Lung microvascular endothelial cell (primary cell): ENCODE measurements at regions not wholly inside any gene's neighbourhood (a gene's known extent, or its start where the extent isn't known, plus 50 kb on each side); places are given as distances from the start of the nearest gene placed in this dataset.

Experiments
- DNase-seq, 2 donors: peaks; one replicate each; pipeline versions ENCODE4 v3.0.0 to v3.0.0-alpha.2; 2010; ENCODE audit warnings: low read depth in 2 of 2

- DNase-seq: no peak
Measured at GRCh38 chr7:52980129-52980528, 55.3 kb upstream of the POM121L12 start.

DNA sequence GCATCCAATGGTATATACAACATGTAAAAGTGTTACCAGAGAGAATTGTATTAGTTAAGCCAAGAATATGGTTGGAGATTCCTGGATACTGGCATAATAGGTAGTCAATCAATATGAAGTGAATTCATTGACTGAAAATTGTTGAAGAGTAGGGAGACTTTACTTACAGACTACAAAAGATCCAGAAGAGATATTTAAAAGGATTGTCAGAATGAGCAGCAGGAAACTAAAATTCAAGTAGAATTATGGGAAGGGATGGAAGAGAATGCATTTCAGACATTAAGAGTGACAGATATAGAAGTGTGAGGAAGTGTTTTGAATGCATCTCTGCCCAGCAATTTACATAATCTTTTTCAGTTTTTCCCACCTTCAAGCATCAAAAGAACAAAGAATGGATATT, 62.3 kb upstream of the POM121L12 start:
- DNase-seq: no peak

GRCh38 chr7:52962402-52963076, 72.9 kb upstream of the POM121L12 start:
- DNase-seq: no peak

DNA sequence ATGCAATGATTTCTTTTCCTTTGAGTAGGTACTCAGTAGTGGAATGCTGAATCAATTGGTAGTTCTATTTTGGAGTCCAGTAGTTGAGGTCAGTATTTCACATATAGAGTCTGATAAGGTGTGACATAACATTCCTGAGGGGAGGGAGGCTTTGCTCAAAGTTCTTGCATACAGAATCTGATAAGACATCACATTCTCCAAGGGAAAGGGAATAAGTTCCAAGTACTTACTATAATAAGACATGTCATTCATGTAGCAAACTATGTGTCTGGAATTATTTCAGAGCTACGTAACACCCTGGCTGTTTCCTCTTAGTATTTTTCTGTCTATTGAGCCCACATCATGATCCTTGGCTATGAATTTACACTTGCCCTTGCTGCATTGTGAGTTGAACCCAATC, 74.3 kb upstream of the POM121L12 start:
- DNase-seq: no peak

DNA sequence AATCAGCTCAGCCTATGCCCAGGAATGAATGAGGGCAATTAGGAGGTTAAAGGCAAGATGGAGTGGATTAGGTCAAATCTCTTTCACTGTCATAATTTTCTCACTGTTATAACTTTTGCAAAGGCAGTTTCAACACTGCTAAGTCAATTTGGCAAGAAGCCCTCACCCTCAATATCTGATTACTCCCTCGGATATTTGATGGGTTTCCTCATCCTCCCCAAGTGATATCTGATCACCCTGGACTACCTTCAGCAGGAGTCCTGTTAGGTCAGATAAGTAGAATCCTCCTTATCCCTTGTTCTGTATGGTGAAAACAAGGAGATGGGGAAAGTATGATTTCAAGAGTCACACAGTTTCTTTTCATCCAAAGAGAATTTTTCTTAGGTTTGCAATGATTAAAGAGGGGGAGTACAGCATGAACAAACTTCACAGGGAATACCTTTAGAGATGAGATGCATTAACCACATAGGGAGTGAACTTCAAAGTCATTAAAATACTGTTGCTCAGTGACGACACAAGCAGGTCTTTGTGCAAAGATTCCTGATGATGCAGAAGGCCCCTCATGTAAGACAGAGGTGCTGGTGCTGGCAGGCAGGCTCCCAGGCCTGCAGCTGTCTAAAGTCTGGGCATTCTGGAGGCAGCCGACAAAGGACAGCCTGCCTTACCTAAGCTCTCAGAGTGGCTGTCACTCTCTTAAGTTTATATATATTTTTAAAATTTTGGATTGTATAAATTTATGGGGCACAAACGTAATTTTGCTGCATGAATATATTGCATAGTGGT, 75.4 kb upstream of the POM121L12 start:
- no peak for DNase-seq

GRCh38 chr7:52959336-52959735, 76.1 kb upstream of the POM121L12 start:
- no peak for DNase-seq

GRCh38 chr7:52958621-52959140, 76.8 kb upstream of the POM121L12 start:
- DNase-seq: no peak

DNA sequence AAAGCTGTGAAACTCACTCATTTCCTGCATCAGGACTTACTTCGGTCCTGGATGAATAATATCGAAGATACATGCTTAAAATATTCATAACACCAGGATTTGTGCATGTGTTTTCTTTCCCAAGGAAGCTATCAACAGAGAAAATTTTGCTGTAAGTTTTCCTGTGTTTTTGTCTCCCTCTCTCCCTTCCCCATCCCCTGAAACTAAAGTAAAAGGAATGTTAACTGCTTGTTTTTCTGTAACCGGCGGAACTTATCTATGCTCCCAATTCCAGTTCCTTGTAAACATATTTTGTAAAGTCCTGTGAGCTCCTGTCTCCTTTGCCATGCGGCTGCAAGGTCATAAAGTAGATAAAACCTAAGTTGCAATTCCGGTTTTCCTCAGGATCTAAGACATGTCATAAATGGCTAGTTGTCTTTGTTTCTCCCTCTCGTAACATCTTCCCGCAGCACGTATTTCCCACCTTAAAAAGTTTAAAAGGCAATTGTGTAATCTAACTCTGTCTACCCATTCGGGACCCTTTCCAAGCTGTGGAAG, 79.0 kb upstream of the POM121L12 start:
- no peak for DNase-seq

- no peak for DNase-seq
Measured at GRCh38 chr7:52955522-52955921, 79.9 kb upstream of the POM121L12 start.

- DNase-seq: no peak
Measured at GRCh38 chr7:52944921-52945320, 90.5 kb upstream of the POM121L12 start.

GRCh38 chr7:52940481-52940880, 95.0 kb upstream of the POM121L12 start:
- DNase-seq: no peak

- DNase-seq: no peak
Measured at GRCh38 chr7:52938455-52939133, 96.8 kb upstream of the POM121L12 start.

GRCh38 chr7:52936750-52937149, 98.7 kb upstream of the POM121L12 start:
- no peak for DNase-seq

DNA sequence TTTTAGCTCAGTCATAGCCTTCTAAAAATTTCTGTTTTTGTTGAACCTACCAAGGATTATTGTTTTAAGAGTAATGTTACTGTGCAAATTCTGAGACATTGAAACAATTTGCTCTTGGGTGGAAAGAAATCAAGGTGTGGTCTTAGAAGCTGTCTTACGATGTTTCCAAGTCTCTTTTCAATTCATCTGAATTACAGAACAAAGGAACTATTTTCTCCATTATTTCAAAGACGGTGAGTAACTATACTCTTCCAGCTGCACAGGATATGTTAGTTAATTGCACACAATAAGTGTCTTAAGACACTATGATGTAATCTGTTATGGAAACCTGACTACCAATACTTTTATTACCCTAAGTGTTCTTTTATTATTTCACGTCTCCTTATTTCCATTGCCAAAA, 106.8 kb upstream of the POM121L12 start:
- DNase-seq: no peak

DNA sequence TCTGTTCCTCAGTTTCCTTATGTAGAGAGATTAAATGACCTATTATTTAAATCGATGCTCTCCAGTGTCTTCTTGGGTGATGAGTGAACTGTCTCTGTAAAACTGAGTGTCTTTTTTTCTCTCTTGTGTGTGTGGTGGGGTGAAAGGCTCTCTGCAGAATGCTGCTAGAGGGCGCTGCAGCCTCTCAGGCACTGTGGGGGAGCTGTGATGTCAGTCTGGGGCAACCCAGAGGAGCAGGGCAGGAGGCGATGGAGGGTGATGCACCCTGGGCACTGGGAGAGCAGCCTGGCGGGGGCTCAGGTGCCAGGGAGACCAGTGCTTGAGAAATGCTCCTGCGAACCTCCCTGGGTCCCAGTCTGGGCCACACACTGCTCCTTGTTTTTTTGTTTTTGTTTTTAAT, 110.1 kb upstream of the POM121L12 start:
- DNase-seq: no peak

GRCh38 chr7:52920977-52921376, 114.5 kb upstream of the POM121L12 start:
- DNase-seq: no peak

DNA sequence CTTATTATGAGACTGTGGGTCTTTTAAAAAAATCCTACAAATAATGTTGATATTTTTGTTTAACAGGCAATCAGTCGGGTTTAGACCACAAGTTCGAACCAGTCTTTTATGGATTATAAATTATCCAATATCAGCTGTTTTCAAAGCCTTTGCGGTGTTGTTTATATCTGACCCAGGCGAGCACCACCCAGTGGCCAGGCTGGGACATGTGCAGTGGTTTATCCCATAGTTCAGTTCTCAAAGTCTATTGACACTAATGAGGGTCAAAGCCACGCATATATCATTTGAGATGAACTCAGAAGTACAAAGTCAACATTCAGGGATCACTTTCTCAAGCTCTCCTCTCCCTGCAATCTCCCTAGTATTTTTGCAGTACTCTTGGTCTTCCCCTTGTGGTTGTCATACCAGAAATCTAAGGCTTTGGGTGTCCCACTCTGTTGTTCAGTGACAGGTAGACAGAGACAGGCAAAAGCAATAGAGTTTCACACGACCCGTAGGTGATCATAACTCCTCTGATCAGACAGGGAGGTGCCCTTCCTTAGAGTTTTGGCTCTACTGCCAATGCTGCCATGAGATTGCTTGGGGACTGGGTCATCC, 117.4 kb upstream of the POM121L12 start:
- no peak for DNase-seq

DNA sequence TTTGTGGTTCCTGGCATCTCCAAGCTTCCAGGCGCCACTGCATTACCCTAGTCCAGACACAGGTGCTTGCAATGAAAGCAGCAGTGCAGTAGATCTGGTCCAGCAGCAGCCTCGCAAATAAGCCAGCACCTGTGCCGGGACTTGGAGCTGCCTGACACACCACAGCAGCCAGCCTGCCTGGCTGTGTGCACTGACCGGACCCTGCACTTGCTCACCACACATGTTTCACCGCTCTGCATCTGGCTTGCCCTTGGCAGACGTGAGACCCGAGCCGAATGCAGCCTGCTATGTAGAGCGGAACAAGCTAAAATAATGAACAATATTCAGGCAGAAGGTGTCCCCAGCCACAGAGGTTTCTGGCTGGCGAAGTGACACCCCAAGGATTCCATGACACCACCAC, 123.6 kb upstream of the POM121L12 start:
- DNase-seq: no peak

DNA sequence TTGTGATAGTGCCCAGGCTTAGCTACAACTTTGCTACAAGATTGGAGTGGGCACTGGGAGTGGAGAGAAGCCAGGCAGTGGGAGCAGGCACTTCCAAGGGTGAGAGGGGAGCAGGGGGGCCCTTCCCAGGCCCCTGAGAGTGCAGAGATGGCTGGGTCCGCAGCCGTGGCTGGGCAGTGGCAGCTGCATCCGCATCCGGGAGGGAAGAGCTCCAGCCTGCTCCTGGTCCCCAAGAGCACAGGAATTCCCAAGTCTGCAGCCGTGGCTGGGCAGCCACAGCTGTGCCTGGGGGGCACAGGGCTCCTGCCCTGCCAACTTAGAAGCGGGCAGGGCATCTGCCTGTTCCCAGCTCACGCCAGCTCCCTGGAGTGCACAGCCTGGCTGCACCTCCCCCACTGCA, 124.1 kb upstream of the POM121L12 start:
- no peak for DNase-seq

GRCh38 chr7:52909935-52910334, 125.5 kb upstream of the POM121L12 start:
- DNase-seq: no peak

GRCh38 chr7:52909131-52909530, 126.3 kb upstream of the POM121L12 start:
- no peak for DNase-seq

DNA sequence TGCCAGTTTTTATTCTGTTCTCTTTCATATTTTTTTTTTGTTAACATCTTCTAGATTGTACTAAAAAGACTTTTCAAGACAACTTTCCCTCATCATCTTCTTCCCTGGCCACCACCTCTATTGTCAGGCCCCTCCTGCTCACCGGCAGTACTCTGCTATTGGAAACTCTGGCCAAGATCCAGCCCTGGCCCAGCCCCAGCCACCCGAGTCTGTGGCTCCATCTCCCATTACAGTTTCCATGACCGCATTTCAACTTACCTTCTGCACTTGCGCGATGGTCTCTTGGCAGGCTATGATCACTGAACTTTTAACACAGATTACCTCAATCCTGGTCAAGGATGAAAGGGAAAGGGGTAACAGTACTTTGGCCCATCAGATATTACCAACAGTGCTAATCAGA, 137.7 kb upstream of the POM121L12 start:
- DNase-seq: no peak
